Muscle layer of colon (tissue), 2 donors: ENCODE measurements at regions not wholly inside any gene's neighbourhood (a gene's known extent, or its start where the extent isn't known, plus 50 kb on each side); places are given as distances from the start of the nearest gene placed in this dataset.

Experiments used
- H3K27ac ChIP-seq: one replicate; pipeline ENCODE4 v1.7.0; 2013; ENCODE audit warnings: low read depth, mild to moderate bottlenecking, low read length, moderate library complexity
- H3K27me3 ChIP-seq, 2 donors: one replicate each; pipeline ENCODE4 v1.7.0; 2013; ENCODE audit warnings: low read length in 2 of 2, mild to moderate bottlenecking in 2 of 2; ENCODE audit not compliant: insufficient read depth in 2 of 2, control insufficient read depth in 1 of 2
- H3K36me3 ChIP-seq: one replicate; pipeline ENCODE4 v1.7.0; 2013; ENCODE audit warnings: mild to moderate bottlenecking, low read length; ENCODE audit not compliant: insufficient read depth
- H3K4me1 ChIP-seq: one replicate; pipeline ENCODE4 v1.7.0; 2013; ENCODE audit warnings: mild to moderate bottlenecking, low read length; ENCODE audit not compliant: insufficient read depth
- H3K4me3 ChIP-seq, 2 donors: one replicate each; pipeline ENCODE4 v1.7.0; 2013; ENCODE audit warnings: low read length in 2 of 2, low read depth in 1 of 2, mild to moderate bottlenecking in 1 of 2, moderate library complexity in 1 of 2
- H3K9ac ChIP-seq: one replicate; pipeline ENCODE4 v1.7.0; 2013; ENCODE audit warnings: low read length
- H3K9me3 ChIP-seq: one replicate; pipeline ENCODE4 v1.7.0; 2013; ENCODE audit warnings: mild to moderate bottlenecking, low read length
- donor health status: abdominal sarcoma.
- donor health status: Adenocarcinoma of cecum.

- H3K9ac ChIP-seq = no peak overlapping the region
- H3K27ac ChIP-seq = no peak overlapping the region
- H3K9me3 ChIP-seq = no peaks in the 10 kb centered on the region
- H3K4me3 ChIP-seq = no peak overlapping the region
- H3K36me3 ChIP-seq = no peaks in the 10 kb centered on the region
- no peaks in the 10 kb centered on the region for H3K4me1 ChIP-seq
- H3K27me3 ChIP-seq = no peaks in the 10 kb centered on the region
Observed at GRCh38 chr1:96049759-96050409, 671.7 kb upstream of the PTBP2 start.

DNA sequence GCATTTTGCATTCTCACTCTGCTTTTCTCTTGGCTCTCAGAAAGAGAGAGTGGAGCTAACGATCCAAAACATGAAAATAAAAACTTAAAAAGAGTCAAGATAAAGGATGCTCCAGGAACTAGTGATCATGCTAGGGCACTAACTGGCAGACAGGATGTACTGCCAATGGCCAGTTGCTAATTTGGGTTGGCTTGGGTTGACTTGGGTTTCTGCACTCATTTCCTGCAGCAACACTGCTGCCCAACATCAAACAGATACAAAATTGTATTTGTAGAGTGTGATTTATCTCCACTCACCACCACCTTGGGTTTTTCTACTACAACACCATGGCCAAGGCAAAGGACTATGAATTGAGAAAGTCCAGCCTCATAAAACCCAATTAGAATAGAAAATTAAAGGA, 662.3 kb upstream of the PTBP2 start:
- H3K9me3 ChIP-seq = no peaks in the 10 kb centered on the region
- no peaks in the 10 kb centered on the region for H3K36me3 ChIP-seq
- H3K27ac ChIP-seq = no peak overlapping the region
- H3K9ac ChIP-seq = no peak overlapping the region
- no peak overlapping the region for H3K4me3 ChIP-seq
- H3K4me1 ChIP-seq = no peaks in the 10 kb centered on the region
- no peaks in the 10 kb centered on the region for H3K27me3 ChIP-seq

DNA sequence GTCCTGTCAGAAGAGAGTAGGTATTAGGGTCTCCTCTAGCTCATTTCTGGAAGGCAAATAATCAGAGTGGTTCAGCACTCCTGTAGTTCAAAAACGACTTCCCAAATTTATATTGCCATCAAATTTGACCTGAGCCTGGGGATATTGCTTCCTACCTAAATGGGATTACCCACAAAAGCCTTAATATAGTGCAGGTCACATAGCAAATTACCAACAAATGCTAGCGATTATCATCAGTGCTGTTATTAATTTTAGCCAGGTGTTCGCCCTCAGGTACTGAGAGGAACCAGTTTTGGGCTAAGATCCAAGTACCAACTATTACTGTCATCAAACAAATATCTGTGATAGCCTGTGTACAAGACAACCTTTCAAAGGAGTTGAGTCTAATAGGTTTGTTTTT, 661.8 kb upstream of the PTBP2 start:
- Histone ChIP-seq H3K9me3 (no peaks in the 10 kb centered on the region), H3K4me1 (no peaks in the 10 kb centered on the region), H3K27me3 (no peaks in the 10 kb centered on the region), H3K36me3 (no peaks in the 10 kb centered on the region), H3K4me3 (no peak overlapping the region), H3K27ac (no peak overlapping the region), H3K9ac (no peak overlapping the region)

DNA sequence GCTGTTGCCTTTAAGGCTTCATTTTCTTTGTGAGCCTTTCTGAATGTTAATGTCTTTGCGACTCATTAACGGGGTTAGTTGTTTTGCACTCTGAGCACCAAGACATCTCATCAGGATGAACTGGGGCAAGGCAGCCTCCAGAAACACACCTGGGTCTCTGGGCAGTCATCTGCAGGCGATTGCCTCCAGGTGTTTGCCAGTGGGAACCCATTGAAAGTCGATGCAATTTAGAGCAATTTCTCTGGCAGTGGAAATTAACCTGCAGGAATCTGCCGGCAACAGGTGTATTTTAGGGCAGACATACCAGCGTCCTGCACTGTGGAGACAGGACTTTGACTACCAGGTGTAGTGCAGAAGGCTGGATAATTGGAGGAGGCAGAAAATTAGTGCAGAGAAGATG, 661.0 kb upstream of the PTBP2 start:
- H3K4me1 ChIP-seq = no peaks in the 10 kb centered on the region
- H3K27me3 ChIP-seq = no peaks in the 10 kb centered on the region
- no peak overlapping the region for H3K4me3 ChIP-seq
- H3K9me3 ChIP-seq = no peaks in the 10 kb centered on the region
- no peaks in the 10 kb centered on the region for H3K36me3 ChIP-seq
- no peak overlapping the region for H3K27ac ChIP-seq
- H3K9ac ChIP-seq = no peak overlapping the region

DNA sequence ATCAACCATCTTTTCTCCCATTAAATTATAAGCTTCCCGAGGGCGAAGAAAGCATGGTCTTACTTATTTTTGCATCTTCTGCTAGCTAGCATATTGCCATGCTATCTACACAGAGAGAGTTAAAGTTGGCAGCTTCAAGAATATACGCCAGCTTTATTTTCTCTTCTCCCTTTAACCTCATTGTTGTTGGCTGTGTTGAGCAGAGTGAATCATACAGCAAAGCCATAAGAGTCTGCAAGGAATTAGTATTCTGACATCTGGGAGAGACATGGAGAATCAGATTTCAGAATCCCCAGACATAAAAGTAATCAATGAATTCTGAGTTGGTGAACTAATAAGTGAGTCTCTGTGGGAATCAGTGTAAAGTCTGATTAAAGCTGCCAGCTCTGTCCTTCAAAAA, 649.6 kb upstream of the PTBP2 start:
- Histone ChIP-seq H3K27ac (no peak overlapping the region), H3K36me3 (no peaks in the 10 kb centered on the region)

GRCh38 chr1:96073100-96073499, 648.5 kb upstream of the PTBP2 start:
- Histone ChIP-seq H3K27me3 (no peaks in the 10 kb centered on the region), H3K4me3 (no peak overlapping the region), H3K4me1 (no peaks in the 10 kb centered on the region), H3K27ac (no peak overlapping the region), H3K9ac (no peak overlapping the region), H3K36me3 (no peaks in the 10 kb centered on the region), H3K9me3 (no peaks in the 10 kb centered on the region)

More for the DNA sequence above, 649.6 kb upstream of the PTBP2 start:
- Histone ChIP-seq H3K27me3 (no peaks in the 10 kb centered on the region), H3K4me3 (no peak overlapping the region), H3K9me3 (no peaks in the 10 kb centered on the region), H3K9ac (no peak overlapping the region), H3K4me1 (no peaks in the 10 kb centered on the region)

DNA sequence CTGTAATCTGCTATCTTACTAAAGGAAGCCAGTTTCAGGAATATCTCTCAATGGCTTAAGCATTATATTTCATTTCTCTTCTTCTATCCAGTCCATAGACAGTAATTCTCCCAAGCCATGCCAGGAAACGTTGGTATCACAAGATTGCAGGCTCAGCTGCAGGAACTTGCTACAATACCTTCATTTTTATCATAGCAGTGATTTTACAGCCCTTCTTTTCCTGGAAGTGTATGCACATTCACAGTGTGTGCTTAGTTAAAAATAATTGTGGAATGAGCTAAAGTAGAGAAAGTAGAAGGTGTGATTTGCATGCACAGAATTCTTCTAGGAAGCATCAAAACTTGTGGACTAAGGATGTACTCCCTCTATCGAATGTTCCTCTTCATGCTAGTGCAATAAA, 647.2 kb upstream of the PTBP2 start:
- H3K9ac ChIP-seq = no peak overlapping the region
- no peak overlapping the region for H3K27ac ChIP-seq
- no peaks in the 10 kb centered on the region for H3K27me3 ChIP-seq
- H3K36me3 ChIP-seq = no peaks in the 10 kb centered on the region
- no peak overlapping the region for H3K4me3 ChIP-seq
- no peaks in the 10 kb centered on the region for H3K4me1 ChIP-seq
- H3K9me3 ChIP-seq = no peaks in the 10 kb centered on the region

DNA sequence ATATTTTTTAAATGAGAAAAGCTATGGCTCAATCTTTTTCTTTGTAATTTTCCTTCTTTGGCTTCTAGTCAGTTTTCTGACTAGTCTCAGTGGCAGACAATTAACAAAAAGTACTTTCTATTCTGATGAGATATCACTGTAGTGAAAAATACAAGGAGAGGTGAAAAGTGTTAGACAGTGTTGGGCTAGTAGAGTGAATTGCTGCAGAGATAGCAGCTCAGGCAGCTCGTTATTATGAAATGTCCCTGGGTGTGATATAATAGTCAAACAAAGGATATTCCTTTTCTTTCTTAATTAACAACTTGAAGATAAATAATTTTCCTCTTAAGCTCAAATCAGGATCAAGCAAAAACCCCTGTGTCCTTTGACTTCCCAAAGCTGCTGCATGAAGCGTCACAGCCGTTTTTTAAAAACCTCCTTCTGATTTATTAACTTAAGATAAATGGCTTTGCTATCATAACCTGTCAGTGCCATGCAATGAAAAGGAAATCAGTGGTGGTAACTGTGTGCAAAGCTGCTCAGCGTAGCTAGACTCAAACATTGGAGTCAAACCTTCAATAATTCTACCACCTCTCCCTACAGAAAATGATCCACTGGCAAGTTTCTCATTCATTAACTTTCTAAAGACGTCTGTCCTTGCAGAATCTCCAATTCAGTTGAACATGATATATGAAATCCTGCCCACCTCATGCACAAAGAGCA, 646.6 kb upstream of the PTBP2 start:
- H3K9ac ChIP-seq = no peak overlapping the region
- H3K27me3 ChIP-seq = no peaks in the 10 kb centered on the region
- no peaks in the 10 kb centered on the region for H3K4me1 ChIP-seq
- no peak overlapping the region for H3K4me3 ChIP-seq
- H3K36me3 ChIP-seq = no peaks in the 10 kb centered on the region
- no peaks in the 10 kb centered on the region for H3K9me3 ChIP-seq
- H3K27ac ChIP-seq = no peak overlapping the region

DNA sequence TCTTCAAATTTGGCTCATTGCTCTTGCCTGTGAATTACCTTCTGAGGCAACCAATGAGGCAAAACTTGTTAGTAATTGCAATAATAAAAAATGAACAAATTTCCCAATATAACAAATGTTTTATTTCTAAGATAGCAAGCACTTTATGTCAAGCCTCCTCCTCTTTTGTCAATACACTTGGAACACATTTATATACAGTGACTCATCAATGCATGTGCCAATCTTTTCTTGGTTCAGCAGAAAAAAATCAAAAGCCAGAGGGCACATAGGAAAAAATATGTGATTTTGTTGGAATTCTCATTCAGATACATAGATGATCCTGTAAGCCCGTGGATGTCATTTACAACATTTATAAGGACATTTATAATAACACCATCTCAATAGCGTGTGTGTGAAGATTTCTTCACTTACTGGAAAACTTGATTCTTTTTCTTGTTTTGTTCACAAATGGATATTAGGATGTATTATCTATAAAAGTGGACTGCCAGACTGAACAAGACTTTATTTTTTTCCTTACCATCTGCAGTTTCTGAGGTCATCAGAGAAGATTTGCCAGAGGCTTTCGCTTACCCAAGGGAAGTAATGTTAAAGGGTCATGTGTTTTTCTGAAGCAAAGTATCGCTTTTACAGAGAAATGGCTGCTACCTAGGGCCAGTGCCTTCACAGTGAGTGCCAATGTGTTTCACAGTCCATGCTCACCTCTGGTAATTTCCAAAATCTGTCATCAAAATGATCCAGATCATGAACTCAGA, 645.7 kb upstream of the PTBP2 start:
- no peaks in the 10 kb centered on the region for H3K36me3 ChIP-seq
- no peaks in the 10 kb centered on the region for H3K27me3 ChIP-seq
- H3K4me1 ChIP-seq = no peaks in the 10 kb centered on the region
- no peak overlapping the region for H3K4me3 ChIP-seq
- no peak overlapping the region for H3K27ac ChIP-seq
- H3K9me3 ChIP-seq = no peaks in the 10 kb centered on the region
- H3K9ac ChIP-seq = no peak overlapping the region

DNA sequence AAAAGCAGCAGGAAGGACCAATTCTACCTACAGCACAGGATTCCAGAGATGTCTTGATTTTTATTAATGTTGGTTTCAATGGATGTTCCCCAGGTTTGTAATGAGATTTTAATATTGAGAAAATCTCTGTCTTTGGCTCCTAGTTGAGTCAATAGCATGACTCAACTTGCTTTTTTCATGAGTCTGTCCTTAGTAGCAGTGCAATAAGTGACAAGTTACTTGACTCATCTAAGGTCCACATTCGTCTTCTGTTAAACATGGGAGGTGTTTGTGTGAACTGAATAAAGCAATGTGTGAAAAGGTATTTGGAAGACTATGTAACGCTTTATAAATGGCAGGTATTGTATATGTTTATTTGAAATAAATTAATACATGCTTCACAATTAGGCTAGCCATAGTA, 645.0 kb upstream of the PTBP2 start:
- no peak overlapping the region for H3K4me3 ChIP-seq
- H3K9ac ChIP-seq = no peak overlapping the region
- H3K4me1 ChIP-seq = no peaks in the 10 kb centered on the region
- H3K27me3 ChIP-seq = no peaks in the 10 kb centered on the region
- no peak overlapping the region for H3K27ac ChIP-seq
- no peaks in the 10 kb centered on the region for H3K36me3 ChIP-seq
- H3K9me3 ChIP-seq = no peaks in the 10 kb centered on the region

GRCh38 chr1:96079581-96079980, 642.0 kb upstream of the PTBP2 start:
- H3K9me3 ChIP-seq = no peaks in the 10 kb centered on the region
- H3K27ac ChIP-seq = no peak overlapping the region
- no peaks in the 10 kb centered on the region for H3K27me3 ChIP-seq
- H3K4me1 ChIP-seq = no peaks in the 10 kb centered on the region
- no peak overlapping the region for H3K4me3 ChIP-seq
- H3K9ac ChIP-seq = no peak overlapping the region
- H3K36me3 ChIP-seq = no peaks in the 10 kb centered on the region
